Prostate gland (tissue), 2 donors: ENCODE measurements at regions not wholly inside any gene's neighbourhood (a gene's known extent, or its start where the extent isn't known, plus 50 kb on each side); places are given as distances from the start of the nearest gene placed in this dataset.

Experiments
- CTCF ChIP-seq, 4 experiments: fragments of 200-600 bp in 2 of 4; fragments of 450-650 bp in 2 of 4; sonication (generic) in 2 of 4; IDR thresholded peaks; 1 replicate in 3 of 4; 2 replicates in 1 of 4; pipeline ENCODE4 v1.5.1; 2016 to 2019; ENCODE audit warnings: antibody characterized with exemption in 4 of 4, mild to moderate bottlenecking in 2 of 4, moderate library complexity in 2 of 4
- POLR2A ChIP-seq: fragments of 450-650 bp; IDR thresholded peaks from one replicate; pipeline ENCODE4 v1.6.1; 2016; ENCODE audit warnings: antibody characterized with exemption, mild to moderate bottlenecking

GRCh38 chr5:64096771-64097170 is 68.9 kb upstream of the RNF180 start:
- TF ChIP-seq CTCF (IDR thresholded peaks at IDR 0.05) (no peak), POLR2A (no peak)
